Left lung (tissue), 4 donors: ENCODE measurements at regions not wholly inside any gene's neighbourhood (a gene's known extent, or its start where the extent isn't known, plus 50 kb on each side); places are given as distances from the start of the nearest gene placed in this dataset.
A peak's percentile ranks its signal among the peaks of the same experiment; 100 is the strongest.

Experiments used
- ATAC-seq: fragments of 200-7000 bp; cut with Tn5 transposase; one replicate; pipeline ENCODE4 v1.9.1; 2020; ENCODE audit warnings: moderate library complexity
- DNase-seq, 4 donors: peaks; one replicate each; pipeline ENCODE4 v3.0.0-alpha.2; 2013 to 2020
- H3K27ac ChIP-seq, 2 donors: fragments of 200-600 bp; sonication (generic) in 1 of 2; one replicate each; pipeline versions ENCODE4 v1.5.0 to v1.8.0; 2020 to 2021
- H3K27me3 ChIP-seq, 2 donors: fragments of 200-600 bp; sonication (generic) in 1 of 2; one replicate each; pipeline versions ENCODE4 v1.5.0 to v1.8.0; 2020 to 2021
- H3K36me3 ChIP-seq, 2 donors: fragments of 200-600 bp; sonication (generic) in 1 of 2; one replicate each; pipeline versions ENCODE4 v1.5.0 to v1.8.0; 2020 to 2021
- H3K4me1 ChIP-seq, 2 donors: fragments of 200-600 bp; one replicate each; pipeline ENCODE4 v1.8.0; 2021
- H3K4me3 ChIP-seq, 2 donors: fragments of 200-600 bp; sonication (generic) in 1 of 2; one replicate each; pipeline versions ENCODE4 v1.5.0 to v1.8.0; 2020 to 2021; ENCODE audit warnings: mild to moderate bottlenecking in 1 of 2
- H3K9me3 ChIP-seq, 2 donors: fragments of 200-600 bp; sonication (generic) in 1 of 2; one replicate each; pipeline versions ENCODE4 v1.5.0 to v1.8.0; 2020 to 2021
- intact Hi-C, 2 donors: fragments of 100-400 bp; cut with DNase I; formaldehyde crosslinking; loops; one replicate each; pipeline versions ENCODE4 v1.11.2 to v1.14.2; 2022
- TF ChIP-seq, protein P1 (sequence below), 2 donors: fragments of 200-600 bp; sonication (generic) in 1 of 2; IDR thresholded peaks; one replicate each; pipeline versions ENCODE4 v1.5.0 to v1.8.0; 2021; ENCODE audit warnings: antibody characterized with exemption in 2 of 2
- donor health status: DM: no; HTN: yes; CAD: no.
- donor health status: DM: no; HTN: no; CAD: no.

DNA sequence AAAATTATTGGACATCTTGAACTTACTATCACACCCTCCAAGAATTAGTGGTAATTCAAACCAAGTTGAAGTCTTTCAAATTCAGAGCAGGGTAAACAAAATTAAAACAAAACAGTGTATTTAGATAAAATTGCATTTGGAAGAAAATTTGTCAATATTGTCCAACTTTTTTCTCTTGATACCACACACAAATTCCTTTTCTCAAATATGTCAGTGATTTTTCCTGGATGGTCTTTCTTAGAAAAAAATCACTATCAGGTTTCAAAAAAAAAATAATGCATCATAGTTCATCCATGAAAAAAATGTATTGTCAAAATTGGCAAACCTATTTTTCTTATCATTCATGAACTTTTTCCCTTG, 667.1 kb downstream of the TENT5A start:
- Histone ChIP-seq H3K27me3 (no peaks in the 10 kb centered on the region), H3K36me3 (no peaks in the 10 kb centered on the region), H3K9me3 (no peaks in the 10 kb centered on the region), H3K27ac (no peak overlapping the region), H3K4me3 (no peak overlapping the region), H3K4me1 (no peaks in the 10 kb centered on the region)
- intact Hi-C loops: no loop called here
- TF ChIP-seq, protein P1, sequence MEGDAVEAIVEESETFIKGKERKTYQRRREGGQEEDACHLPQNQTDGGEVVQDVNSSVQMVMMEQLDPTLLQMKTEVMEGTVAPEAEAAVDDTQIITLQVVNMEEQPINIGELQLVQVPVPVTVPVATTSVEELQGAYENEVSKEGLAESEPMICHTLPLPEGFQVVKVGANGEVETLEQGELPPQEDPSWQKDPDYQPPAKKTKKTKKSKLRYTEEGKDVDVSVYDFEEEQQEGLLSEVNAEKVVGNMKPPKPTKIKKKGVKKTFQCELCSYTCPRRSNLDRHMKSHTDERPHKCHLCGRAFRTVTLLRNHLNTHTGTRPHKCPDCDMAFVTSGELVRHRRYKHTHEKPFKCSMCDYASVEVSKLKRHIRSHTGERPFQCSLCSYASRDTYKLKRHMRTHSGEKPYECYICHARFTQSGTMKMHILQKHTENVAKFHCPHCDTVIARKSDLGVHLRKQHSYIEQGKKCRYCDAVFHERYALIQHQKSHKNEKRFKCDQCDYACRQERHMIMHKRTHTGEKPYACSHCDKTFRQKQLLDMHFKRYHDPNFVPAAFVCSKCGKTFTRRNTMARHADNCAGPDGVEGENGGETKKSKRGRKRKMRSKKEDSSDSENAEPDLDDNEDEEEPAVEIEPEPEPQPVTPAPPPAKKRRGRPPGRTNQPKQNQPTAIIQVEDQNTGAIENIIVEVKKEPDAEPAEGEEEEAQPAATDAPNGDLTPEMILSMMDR (IDR thresholded peaks at IDR 0.05): no peak
- DNase-seq: no peak
- no peak for ATAC-seq

GRCh38 chr6:81084776-81085430, 667.6 kb downstream of the TENT5A start:
- no peaks in the 10 kb centered on the region for H3K9me3 ChIP-seq
- no peak overlapping the region for H3K4me3 ChIP-seq
- H3K4me1 ChIP-seq: no peaks in the 10 kb centered on the region
- no peak overlapping the region for H3K27ac ChIP-seq
- H3K27me3 ChIP-seq: no peaks in the 10 kb centered on the region
- ATAC-seq (no peak), DNase-seq (peak in 2 of 4 donors; percentile 30 to 35)
- intact Hi-C loops: no loop called here
- H3K36me3 ChIP-seq: no peaks in the 10 kb centered on the region
- TF ChIP-seq, protein P1 (IDR thresholded peaks at IDR 0.05): no peak

DNA sequence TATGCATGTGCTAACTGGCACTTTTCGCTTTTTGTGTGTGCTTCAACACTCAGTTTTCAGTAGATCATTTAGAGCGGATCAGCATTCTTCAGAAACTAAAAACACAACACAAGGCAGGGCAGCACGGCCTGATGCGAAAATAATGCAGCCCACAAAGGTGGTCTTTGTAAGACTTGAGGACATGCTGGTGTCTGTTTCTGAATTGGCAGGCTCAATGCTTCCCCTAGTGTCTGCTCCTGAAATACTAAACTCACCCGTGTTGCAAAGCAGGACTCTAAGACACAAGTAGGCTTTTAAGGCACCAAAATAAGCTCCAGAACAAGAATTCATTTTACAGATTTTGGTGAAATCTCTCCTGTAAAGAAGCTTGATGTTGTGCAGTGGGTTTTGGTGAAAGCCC, 676.5 kb downstream of the TENT5A start:
- no peak overlapping the region for H3K27ac ChIP-seq

GRCh38 chr6:81073318-81073717, 679.2 kb downstream of the TENT5A start:
- Histone ChIP-seq H3K9me3 (no peaks in the 10 kb centered on the region), H3K4me1 (no peaks in the 10 kb centered on the region), H3K4me3 (no peak overlapping the region), H3K36me3 (no peaks in the 10 kb centered on the region), H3K27ac (no peak overlapping the region), H3K27me3 (no peaks in the 10 kb centered on the region)
- TF ChIP-seq, protein P1 (IDR thresholded peaks at IDR 0.05): no peak
- DNase-seq (no peak), ATAC-seq (no peak)
- intact Hi-C loops: no loop called here

More for the DNA sequence above, 676.5 kb downstream of the TENT5A start:
- ATAC-seq (no peak), DNase-seq (no peak)
- H3K9me3 ChIP-seq: no peaks in the 10 kb centered on the region
- H3K27me3 ChIP-seq: no peaks in the 10 kb centered on the region
- TF ChIP-seq, protein P1 (IDR thresholded peaks at IDR 0.05): peak in 1 of 2 donors; percentile 22
- intact Hi-C loops: no loop called here
- H3K4me3 ChIP-seq: no peak overlapping the region
- H3K4me1 ChIP-seq: no peaks in the 10 kb centered on the region
- H3K36me3 ChIP-seq: no peaks in the 10 kb centered on the region

GRCh38 chr6:81071121-81071520, 681.4 kb downstream of the TENT5A start:
- no peak for ATAC-seq
- no peak for DNase-seq
- Histone ChIP-seq H3K36me3 (no peaks in the 10 kb centered on the region), H3K27me3 (no peaks in the 10 kb centered on the region), H3K9me3 (no peaks in the 10 kb centered on the region), H3K27ac (no peak overlapping the region), H3K4me3 (no peak overlapping the region), H3K4me1 (no peaks in the 10 kb centered on the region)
- intact Hi-C loops: no loop called here
- TF ChIP-seq, protein P1 (IDR thresholded peaks at IDR 0.05): no peak
